ENCODE measurements at regions not wholly inside any gene's neighbourhood (a gene's known extent, or its start where the extent isn't known, plus 50 kb on each side); places are given as distances from the start of the nearest gene placed in this dataset.

DNA sequence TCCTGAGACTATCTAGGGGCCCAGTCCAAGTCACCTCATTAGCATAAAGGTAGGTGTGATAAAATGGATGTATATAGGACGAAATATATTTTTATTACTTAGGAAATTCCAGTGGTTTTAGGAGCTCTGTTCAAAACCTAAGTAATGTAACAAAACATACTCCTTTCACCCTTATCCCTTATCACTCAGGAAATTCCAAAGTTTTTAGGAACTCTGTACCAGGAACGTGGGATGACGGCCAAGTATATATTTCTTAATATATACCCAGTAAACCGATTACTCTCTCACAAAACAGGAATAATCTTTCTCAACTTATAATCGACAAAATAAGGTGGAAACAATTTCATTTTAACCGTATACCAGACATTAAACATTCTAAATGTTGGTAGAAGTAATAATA is 195.7 kb downstream of the ZPLD1 start:
- intact Hi-C loops (cut with micrococcal nuclease; ENCODE audit: unreplicated experiment) (no loop called here), in situ Hi-C loops (cut with MboI) (no loop called here)
- 32% methylated on average over 6 of the region's 6 CpGs for WGBS (ENCODE audit: insufficient coverage, insufficient replicate concordance, low lambda C conversion rate, missing lambda C conversion rate)
- ATAC-seq: no peak
- Histone ChIP-seq H3K4me1 (ENCODE audit: control insufficient read depth, insufficient read depth, low read length) (no peaks in the 10 kb centered on the region), H4K20me1 (ENCODE audit: control insufficient read depth, insufficient read depth) (no peaks in the 10 kb centered on the region), H3K9me3 (replicated peaks; ENCODE audit: control insufficient read depth, insufficient read depth, low read length) (no peaks in the 10 kb centered on the region), H3K4me2 (ENCODE audit: control insufficient read depth, insufficient read depth) (no peak overlapping the region), H3K4me3 (no peak overlapping the region), H2AFZ (ENCODE audit: control insufficient read depth, low read depth, low read length) (no peak overlapping the region), H3K27ac (ENCODE audit: control insufficient read depth, insufficient read depth) (no peak overlapping the region), H3K9ac (ENCODE audit: control insufficient read depth, insufficient read depth, low read length) (no peak overlapping the region), H3K79me2 (ENCODE audit: control insufficient read depth, insufficient read depth, low read length) (no peaks in the 10 kb centered on the region), H3K27me3 (replicated peaks in 1 of 2; ENCODE audit: control insufficient read depth in 2 of 2, insufficient read depth in 2 of 2, low read length in 1 of 2) (no peaks in the 10 kb centered on the region), H3K36me3 (ENCODE audit: control insufficient read depth in 2 of 2, insufficient read depth in 2 of 2, low read length in 1 of 2) (no peaks in the 10 kb centered on the region)
- TF ChIP-seq EGR1 (IDR thresholded peaks at IDR 0.05; ENCODE audit: borderline replicate concordance in 1 of 2, low read depth in 2 of 2, low read length in 2 of 2) (no peak), GATAD2B (conservative IDR thresholded peaks at IDR 0.05; ENCODE audit: low read depth) (no peak), SREBF1 (IDR thresholded peaks at IDR 0.05; ENCODE audit: low read length) (no peak), STAT3 (IDR thresholded peaks at IDR 0.05; ENCODE audit: low read depth, low read length) (no peak), BRCA1 (IDR thresholded peaks at IDR 0.05; ENCODE audit: low read depth, low read length) (no peak)
- ChIA-PET RAD21 (ENCODE audit: unreplicated experiment) (no interaction called here), SMC1A (ENCODE audit: uncharacterized antibody, unreplicated experiment) (no interaction called here), POLR2A (no interaction called here), CTCF (no interaction called here)
- FAIRE-seq: no peak
- DNase-seq (ENCODE audit: low read depth, low spot score): no peak
- no TSS peak for BruUV-seq (replicated peaks)

DNA sequence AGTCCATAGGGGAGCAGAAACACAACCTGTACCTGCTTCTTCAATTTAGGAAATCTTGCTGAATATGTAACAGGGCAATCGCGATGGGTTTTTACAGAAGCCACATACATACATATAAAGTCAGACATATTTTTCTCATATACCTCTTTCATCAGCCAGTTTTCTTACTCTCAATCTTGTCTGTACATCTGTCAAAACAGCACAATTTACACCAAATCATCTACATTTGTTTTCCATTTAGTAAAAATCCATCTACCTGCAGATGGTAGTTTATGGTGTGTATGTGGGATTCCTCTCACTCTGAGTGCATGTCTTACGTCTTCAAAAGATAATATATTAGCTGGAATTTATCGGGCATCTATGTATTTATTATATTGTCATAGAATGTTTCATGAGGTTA is 208.7 kb downstream of the ZPLD1 start:
- no TSS peak for BruUV-seq (replicated peaks)
- Histone ChIP-seq H3K36me3 (ENCODE audit: control insufficient read depth in 2 of 2, insufficient read depth in 2 of 2, low read length in 1 of 2) (no peaks in the 10 kb centered on the region), H4K20me1 (ENCODE audit: control insufficient read depth, insufficient read depth) (no peaks in the 10 kb centered on the region), H3K4me1 (ENCODE audit: control insufficient read depth, insufficient read depth, low read length) (no peaks in the 10 kb centered on the region), H3K4me3 (no peak overlapping the region), H3K9me3 (replicated peaks; ENCODE audit: control insufficient read depth, insufficient read depth, low read length) (no peaks in the 10 kb centered on the region), H3K79me2 (ENCODE audit: control insufficient read depth, insufficient read depth, low read length) (no peaks in the 10 kb centered on the region), H3K9ac (ENCODE audit: control insufficient read depth, insufficient read depth, low read length) (no peak overlapping the region), H2AFZ (ENCODE audit: control insufficient read depth, low read depth, low read length) (no peak overlapping the region), H3K27me3 (replicated peaks in 1 of 2; ENCODE audit: control insufficient read depth in 2 of 2, insufficient read depth in 2 of 2, low read length in 1 of 2) (no peaks in the 10 kb centered on the region), H3K4me2 (ENCODE audit: control insufficient read depth, insufficient read depth) (no peak overlapping the region), H3K27ac (ENCODE audit: control insufficient read depth, insufficient read depth) (no peak overlapping the region)
- in situ Hi-C loops (cut with MboI) (no loop called here), intact Hi-C loops (cut with micrococcal nuclease; ENCODE audit: unreplicated experiment) (no loop called here)
- POLR2A ChIA-PET: interaction anchor here (0.5 kb wide), 1 partner anchor 415 kb away, joined by 3 read pairs; no protein-coding TSS in a partner anchor
- RAD21 ChIA-PET (ENCODE audit: unreplicated experiment): no interaction called here
- FAIRE-seq: no peak
- SMC1A ChIA-PET (ENCODE audit: uncharacterized antibody, unreplicated experiment): no interaction called here
- no peak for ATAC-seq
- WGBS (ENCODE audit: insufficient coverage, insufficient replicate concordance, low lambda C conversion rate, missing lambda C conversion rate): 49% methylated on average over 4 of the region's 4 CpGs
- CTCF ChIA-PET: no interaction called here
- DNase-seq (ENCODE audit: low read depth, low spot score): no peak
- TF ChIP-seq NRF1 (conservative IDR thresholded peaks at IDR 0.05; ENCODE audit: low read depth, low read length) (no peak), SMARCA5 (IDR thresholded peaks at IDR 0.05) (no peak), RAD21 (IDR thresholded peaks at IDR 0.05; ENCODE audit: insufficient read depth, low read depth, low read length) (no peak), PAX5 (IDR thresholded peaks at IDR 0.05; ENCODE audit: borderline replicate concordance, low read depth, low read length) (no peak), SMAD1 (IDR thresholded peaks at IDR 0.05; ENCODE audit: low read depth, partially characterized antibody) (no peak), CEBPB (IDR thresholded peaks at IDR 0.05; ENCODE audit: borderline replicate concordance in 1 of 2, low read depth in 2 of 2, low read length in 2 of 2) (no peak), GATAD2B (conservative IDR thresholded peaks at IDR 0.05; ENCODE audit: low read depth) (no peak), NFIC (IDR thresholded peaks at IDR 0.05; ENCODE audit: low read depth, low read length) (no peak)
- TF ChIP-seq, protein P1, sequence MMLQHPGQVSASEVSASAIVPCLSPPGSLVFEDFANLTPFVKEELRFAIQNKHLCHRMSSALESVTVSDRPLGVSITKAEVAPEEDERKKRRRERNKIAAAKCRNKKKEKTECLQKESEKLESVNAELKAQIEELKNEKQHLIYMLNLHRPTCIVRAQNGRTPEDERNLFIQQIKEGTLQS (IDR thresholded peaks at IDR 0.05; ENCODE audit: borderline replicate concordance, extremely low read depth, low read depth, low read length): no peak
- TF ChIP-seq, protein P2, sequence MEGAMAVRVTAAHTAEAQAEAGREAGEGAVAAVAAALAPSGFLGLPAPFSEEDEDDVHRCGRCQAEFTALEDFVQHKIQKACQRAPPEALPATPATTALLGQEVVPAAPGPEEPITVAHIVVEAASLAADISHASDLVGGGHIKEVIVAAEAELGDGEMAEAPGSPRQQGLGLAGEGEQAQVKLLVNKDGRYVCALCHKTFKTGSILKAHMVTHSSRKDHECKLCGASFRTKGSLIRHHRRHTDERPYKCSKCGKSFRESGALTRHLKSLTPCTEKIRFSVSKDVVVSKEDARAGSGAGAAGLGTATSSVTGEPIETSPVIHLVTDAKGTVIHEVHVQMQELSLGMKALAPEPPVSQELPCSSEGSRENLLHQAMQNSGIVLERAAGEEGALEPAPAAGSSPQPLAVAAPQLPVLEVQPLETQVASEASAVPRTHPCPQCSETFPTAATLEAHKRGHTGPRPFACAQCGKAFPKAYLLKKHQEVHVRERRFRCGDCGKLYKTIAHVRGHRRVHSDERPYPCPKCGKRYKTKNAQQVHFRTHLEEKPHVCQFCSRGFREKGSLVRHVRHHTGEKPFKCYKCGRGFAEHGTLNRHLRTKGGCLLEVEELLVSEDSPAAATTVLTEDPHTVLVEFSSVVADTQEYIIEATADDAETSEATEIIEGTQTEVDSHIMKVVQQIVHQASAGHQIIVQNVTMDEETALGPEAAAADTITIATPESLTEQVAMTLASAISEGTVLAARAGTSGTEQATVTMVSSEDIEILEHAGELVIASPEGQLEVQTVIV (IDR thresholded peaks at IDR 0.05; ENCODE audit: borderline replicate concordance, partially characterized antibody): no peak
- TF ChIP-seq, protein P3, sequence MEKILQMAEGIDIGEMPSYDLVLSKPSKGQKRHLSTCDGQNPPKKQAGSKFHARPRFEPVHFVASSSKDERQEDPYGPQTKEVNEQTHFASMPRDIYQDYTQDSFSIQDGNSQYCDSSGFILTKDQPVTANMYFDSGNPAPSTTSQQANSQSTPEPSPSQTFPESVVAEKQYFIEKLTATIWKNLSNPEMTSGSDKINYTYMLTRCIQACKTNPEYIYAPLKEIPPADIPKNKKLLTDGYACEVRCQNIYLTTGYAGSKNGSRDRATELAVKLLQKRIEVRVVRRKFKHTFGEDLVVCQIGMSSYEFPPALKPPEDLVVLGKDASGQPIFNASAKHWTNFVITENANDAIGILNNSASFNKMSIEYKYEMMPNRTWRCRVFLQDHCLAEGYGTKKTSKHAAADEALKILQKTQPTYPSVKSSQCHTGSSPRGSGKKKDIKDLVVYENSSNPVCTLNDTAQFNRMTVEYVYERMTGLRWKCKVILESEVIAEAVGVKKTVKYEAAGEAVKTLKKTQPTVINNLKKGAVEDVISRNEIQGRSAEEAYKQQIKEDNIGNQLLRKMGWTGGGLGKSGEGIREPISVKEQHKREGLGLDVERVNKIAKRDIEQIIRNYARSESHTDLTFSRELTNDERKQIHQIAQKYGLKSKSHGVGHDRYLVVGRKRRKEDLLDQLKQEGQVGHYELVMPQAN (conservative IDR thresholded peaks at IDR 0.05): no peak
